ENCODE measurements at regions not wholly inside any gene's neighbourhood (a gene's known extent, or its start where the extent isn't known, plus 50 kb on each side); places are given as distances from the start of the nearest gene placed in this dataset.

GRCh38 chr5:58382131-58382534 lies 77.8 kb downstream of the PLK2 start:
- no peak for TF ChIP-seq CTCF (IDR thresholded peaks at IDR 0.05)
- no peak for TF ChIP-seq POLR2A (IDR thresholded peaks at IDR 0.05)
